ENCODE measurements at regions not wholly inside any gene's neighbourhood (a gene's known extent, or its start where the extent isn't known, plus 50 kb on each side); places are given as distances from the start of the nearest gene placed in this dataset.
"Not testable (repeated sequence)": the region's sequence is repeated elsewhere in the genome, so short reads cannot be mapped to it uniquely, and the experiment has no call there.

DNA sequence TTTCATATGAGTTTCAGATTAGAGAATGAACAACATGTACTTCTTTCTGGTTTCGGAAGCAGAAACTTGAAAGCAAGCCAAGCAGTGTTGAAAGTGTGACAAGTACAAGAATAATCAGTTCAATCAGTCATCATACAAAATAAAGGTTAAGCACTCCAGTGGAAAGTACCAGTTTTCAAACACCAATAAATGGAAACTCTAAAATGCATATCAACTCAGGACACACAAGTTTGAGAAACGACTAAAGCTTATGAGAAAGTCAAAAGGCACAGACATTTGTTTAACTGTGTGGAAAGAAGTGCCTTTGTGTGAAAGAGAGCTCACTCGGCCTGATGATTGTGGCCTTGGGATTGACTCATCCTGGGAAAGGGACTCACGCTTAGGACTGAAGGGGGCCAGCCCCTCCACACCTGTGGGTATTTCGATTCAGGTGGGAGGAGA is 60.6 kb upstream of the AKR1C1 start:
- peak in 1 of 2 experiments; percentile 2 for DNase-seq (ENCODE audit: low read depth in 2 of 2)

DNA sequence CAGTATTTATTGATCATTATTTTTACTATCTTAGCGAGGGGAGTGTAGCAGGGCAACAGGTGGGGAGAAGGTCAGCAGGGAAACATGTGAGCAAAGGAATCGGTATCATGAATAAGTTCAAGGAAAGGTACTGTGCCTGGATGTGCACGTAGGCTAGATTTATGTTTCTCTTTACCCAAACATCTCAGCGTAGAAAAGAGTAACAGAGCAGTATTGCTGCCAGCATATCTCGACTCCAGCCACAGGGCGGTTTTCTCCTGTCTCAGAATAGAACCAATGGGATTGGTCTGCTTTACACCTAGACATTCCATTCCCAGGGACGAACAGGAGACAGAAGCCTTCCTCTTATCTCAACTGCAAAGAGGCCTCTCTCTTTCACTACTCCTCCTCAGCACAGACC is 60.1 kb upstream of the AKR1C1 start:
- not testable (repeated sequence) for DNase-seq (ENCODE audit: low read depth in 2 of 2)

DNA sequence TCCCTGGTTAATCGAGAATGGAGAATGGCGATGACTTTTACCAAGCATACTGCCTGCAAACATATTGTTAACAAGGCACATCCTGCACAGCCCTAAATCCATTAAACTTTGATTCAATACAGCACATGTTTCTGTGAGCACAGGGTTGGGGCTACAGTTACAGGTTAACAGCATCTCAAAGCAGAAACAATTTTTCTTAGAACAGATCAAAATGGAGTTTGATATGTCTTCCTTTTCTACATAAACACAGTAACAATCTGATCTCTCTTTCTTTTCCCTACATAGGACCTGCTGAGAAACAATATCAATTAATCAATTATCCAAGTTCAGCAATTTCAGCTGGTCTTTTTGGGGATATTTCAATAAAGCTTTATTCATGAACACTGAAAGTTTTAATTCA is 59.5 kb upstream of the AKR1C1 start:
- DNase-seq (ENCODE audit: low read depth in 2 of 2): not testable (repeated sequence)

DNA sequence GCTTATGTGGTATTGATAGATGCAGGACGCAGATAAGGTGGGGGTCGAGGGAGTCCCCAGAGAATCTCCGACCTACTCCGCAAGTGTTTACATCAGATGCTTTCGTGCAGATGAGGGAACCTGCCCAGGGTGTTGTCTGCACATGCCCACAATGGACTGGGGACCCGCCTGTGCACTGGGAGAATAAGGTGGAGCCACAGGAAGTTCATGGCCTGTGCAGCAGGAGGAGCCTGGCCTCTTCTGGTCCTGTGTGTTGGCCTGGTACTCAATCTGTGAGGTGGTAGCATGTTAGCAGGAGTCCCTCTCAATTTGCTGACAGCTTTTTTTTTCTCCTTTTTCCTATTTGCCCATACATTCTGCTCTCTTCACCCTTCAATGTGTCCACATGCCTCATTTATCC is 54.1 kb upstream of the AKR1C1 start:
- no peak for DNase-seq (ENCODE audit: low read depth in 2 of 2)
